Left ventricle myocardium inferior (tissue), 1 donor: ENCODE measurements at regions not wholly inside any gene's neighbourhood (a gene's known extent, or its start where the extent isn't known, plus 50 kb on each side); places are given as distances from the start of the nearest gene placed in this dataset.

Experiments used
- DNase-seq: peaks from one replicate; pipeline ENCODE4 v3.0.0-alpha.2; 2020
- H3K27ac ChIP-seq: fragments of 200-600 bp; replicated peaks from 2 replicates; pipeline ENCODE4 v1.8.0; 2021
- H3K27me3 ChIP-seq: fragments of 200-600 bp; 2 replicates; pipeline ENCODE4 v1.8.0; 2021; ENCODE audit warnings: low read depth
- H3K36me3 ChIP-seq: fragments of 200-600 bp; 2 replicates; pipeline ENCODE4 v1.8.0; 2021
- H3K4me1 ChIP-seq: fragments of 200-600 bp; 2 replicates; pipeline ENCODE4 v1.8.0; 2021
- H3K4me3 ChIP-seq: fragments of 200-600 bp; 2 replicates; pipeline ENCODE4 v1.8.0; 2021; ENCODE audit warnings: mild to moderate bottlenecking, moderate library complexity
- H3K9me3 ChIP-seq: fragments of 200-600 bp; replicated peaks from 2 replicates; pipeline ENCODE4 v1.8.0; 2021
- intact Hi-C: fragments of 100-400 bp; cut with micrococcal nuclease; formaldehyde crosslinking; loops from one replicate; pipeline ENCODE4 v1.11.0; 2022
- TF ChIP-seq, protein P1 (sequence below): fragments of 200-600 bp; IDR thresholded peaks from 2 replicates; pipeline ENCODE4 v1.8.0; 2021; ENCODE audit warnings: antibody characterized with exemption, mild to moderate bottlenecking, borderline replicate concordance
- donor health status: DM: no; HTN: yes; CAD: no; lungs with severe emphysema.

DNA sequence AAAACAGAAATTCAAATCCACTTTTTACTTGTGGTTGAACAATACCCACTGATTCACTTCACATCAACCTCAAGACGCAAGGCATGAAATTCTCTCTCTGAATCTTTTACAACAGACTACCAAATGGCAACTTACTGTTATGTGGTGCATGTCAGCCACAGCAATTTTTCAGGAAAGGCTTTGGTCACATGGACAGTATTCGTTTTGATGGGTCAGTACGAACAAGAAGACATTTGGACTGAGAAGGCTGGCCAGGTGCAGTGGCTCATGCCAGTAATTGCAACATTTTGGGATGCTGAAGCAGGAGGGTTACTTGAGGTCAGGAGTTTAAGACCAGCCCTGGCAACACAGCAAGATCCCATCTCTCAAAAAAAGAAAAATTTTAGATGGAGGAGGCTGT is 144.0 kb downstream of the SEC23A start:
- H3K27me3 ChIP-seq = no peaks in the 10 kb centered on the region
- no peaks in the 10 kb centered on the region for H3K9me3 ChIP-seq
- TF ChIP-seq, protein P1, sequence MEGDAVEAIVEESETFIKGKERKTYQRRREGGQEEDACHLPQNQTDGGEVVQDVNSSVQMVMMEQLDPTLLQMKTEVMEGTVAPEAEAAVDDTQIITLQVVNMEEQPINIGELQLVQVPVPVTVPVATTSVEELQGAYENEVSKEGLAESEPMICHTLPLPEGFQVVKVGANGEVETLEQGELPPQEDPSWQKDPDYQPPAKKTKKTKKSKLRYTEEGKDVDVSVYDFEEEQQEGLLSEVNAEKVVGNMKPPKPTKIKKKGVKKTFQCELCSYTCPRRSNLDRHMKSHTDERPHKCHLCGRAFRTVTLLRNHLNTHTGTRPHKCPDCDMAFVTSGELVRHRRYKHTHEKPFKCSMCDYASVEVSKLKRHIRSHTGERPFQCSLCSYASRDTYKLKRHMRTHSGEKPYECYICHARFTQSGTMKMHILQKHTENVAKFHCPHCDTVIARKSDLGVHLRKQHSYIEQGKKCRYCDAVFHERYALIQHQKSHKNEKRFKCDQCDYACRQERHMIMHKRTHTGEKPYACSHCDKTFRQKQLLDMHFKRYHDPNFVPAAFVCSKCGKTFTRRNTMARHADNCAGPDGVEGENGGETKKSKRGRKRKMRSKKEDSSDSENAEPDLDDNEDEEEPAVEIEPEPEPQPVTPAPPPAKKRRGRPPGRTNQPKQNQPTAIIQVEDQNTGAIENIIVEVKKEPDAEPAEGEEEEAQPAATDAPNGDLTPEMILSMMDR = no peak
- no peaks in the 10 kb centered on the region for H3K36me3 ChIP-seq
- DNase-seq = no peak
- intact Hi-C loops = no loop called here
- H3K4me3 ChIP-seq = no peak overlapping the region
- H3K4me1 ChIP-seq = peaks cover 4% of the 10 kb centered on the region
- H3K27ac ChIP-seq = no peak overlapping the region

DNA sequence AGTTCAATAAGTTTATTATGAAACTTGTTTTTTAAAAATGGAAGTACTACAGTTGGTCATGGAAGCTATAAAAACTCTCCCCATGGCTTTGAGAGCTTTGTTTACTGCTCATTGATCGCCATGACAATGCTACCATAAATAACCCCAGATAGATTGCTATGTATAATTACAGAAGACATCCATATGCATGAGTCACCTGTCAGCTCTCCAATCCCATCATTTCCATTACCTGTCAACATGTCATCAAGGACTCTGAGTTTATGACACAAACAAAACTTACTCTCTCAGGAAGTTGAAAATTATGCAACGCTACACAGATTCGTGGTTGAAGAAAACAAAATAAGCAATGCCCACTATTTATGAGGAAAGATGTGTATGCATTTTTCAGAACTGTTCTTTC is 144.4 kb downstream of the SEC23A start:
- TF ChIP-seq, protein P1 = no peak

DNA sequence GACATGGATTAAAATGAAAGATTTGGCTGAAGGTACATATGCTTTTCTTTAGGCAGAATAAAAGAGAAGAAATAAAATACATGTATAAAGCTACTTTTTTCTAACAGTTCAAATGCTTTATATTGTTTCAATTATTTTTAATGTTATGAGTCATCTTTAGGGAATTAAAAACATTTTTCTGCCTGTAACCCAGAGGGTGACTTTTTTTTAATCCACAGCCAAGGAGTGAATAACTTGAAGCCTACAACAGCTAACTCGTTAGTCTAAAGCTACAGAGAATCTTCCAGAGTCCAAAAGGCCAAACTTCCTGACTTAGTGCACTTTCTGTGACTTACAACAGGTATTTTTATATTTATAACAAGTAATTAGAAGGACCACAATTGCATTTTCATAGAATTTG is 151.6 kb downstream of the SEC23A start:
- H3K4me3 ChIP-seq = no peak overlapping the region
- H3K36me3 ChIP-seq = no peaks in the 10 kb centered on the region
- intact Hi-C loops = no loop called here
- H3K9me3 ChIP-seq = no peaks in the 10 kb centered on the region
- no peak for DNase-seq
- H3K27ac ChIP-seq = no peak overlapping the region
- no peaks in the 10 kb centered on the region for H3K4me1 ChIP-seq
- no peaks in the 10 kb centered on the region for H3K27me3 ChIP-seq
- TF ChIP-seq, protein P1 = no peak

More for the DNA sequence above, 144.4 kb downstream of the SEC23A start:
- Histone ChIP-seq H3K4me3 (no peak overlapping the region), H3K4me1 (peaks cover 4% of the 10 kb centered on the region), H3K36me3 (no peaks in the 10 kb centered on the region), H3K9me3 (no peaks in the 10 kb centered on the region), H3K27ac (no peak overlapping the region), H3K27me3 (no peaks in the 10 kb centered on the region)
- intact Hi-C loops = no loop called here
- no peak for DNase-seq

DNA sequence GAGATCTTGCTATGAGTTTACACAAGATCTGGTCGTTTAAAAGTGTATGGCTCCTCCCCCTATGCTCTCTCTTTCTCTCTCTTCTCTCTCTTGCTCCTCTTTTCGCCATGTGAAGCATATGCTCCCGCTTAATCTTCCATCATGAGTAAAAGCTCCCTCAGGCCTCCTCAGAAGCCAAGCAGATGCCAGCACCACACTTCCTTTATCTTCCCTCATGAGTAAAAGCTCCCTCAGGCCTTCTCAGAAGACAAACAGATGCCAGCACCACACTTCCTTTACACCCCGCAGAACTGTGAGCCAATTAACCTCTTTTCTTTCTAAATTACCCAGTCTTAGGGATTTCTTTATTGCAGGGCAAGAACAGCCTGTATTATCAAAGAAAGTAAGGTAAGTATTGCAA is 152.4 kb downstream of the SEC23A start:
- H3K4me3 ChIP-seq = no peak overlapping the region
- no peak overlapping the region for H3K27ac ChIP-seq
- TF ChIP-seq, protein P1 = no peak
- DNase-seq = no peak
- H3K36me3 ChIP-seq = no peaks in the 10 kb centered on the region
- H3K9me3 ChIP-seq = no peaks in the 10 kb centered on the region
- intact Hi-C loops = no loop called here
- H3K4me1 ChIP-seq = no peaks in the 10 kb centered on the region
- no peaks in the 10 kb centered on the region for H3K27me3 ChIP-seq

DNA sequence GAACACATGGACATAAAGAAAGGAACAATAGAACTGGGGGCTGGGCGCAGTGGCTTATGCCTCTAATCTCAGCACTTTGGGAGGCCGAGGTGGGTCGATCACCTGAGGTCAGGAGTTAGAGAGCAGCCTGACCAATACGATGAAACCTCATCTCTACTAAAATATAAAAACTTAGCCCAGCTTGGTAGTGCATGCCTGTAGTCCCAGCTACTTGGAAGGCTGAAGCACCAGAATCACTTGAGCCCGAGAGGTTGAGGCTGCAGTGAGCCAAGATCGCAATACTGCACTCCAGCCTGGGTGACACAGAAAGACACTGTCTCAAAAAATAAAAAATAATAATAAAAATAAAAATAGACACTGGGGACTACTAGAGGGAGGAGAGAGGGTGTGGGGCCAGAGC is 154.5 kb downstream of the SEC23A start:
- Histone ChIP-seq H3K27me3 (no peaks in the 10 kb centered on the region), H3K4me3 (no peak overlapping the region), H3K9me3 (no peaks in the 10 kb centered on the region), H3K27ac (no peak overlapping the region), H3K4me1 (no peaks in the 10 kb centered on the region), H3K36me3 (no peaks in the 10 kb centered on the region)
- DNase-seq = no peak
- TF ChIP-seq, protein P1 = no peak
- intact Hi-C loops = no loop called here

DNA sequence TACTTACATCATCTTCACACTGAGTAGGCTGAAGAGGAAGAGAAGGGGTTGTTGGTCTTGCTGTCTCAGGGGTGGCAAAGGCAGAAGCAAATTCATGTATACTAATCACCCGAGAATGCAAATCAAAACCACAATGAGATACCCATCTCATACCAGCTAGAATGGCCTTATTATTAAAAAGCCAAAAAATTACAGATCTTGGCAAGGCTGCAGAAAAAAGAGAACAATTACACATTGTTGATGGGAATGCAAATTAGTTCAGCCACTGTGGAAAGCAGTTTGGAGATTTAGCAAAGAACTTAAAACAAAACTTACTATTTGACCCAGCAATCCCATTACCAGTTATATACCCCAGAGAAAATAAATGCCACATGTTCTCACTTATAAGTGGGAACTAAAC is 154.9 kb downstream of the SEC23A start:
- intact Hi-C loops = no loop called here

More for the DNA sequence above, 154.9 kb downstream of the SEC23A start:
- no peaks in the 10 kb centered on the region for H3K36me3 ChIP-seq
- no peaks in the 10 kb centered on the region for H3K9me3 ChIP-seq
- H3K27me3 ChIP-seq = no peaks in the 10 kb centered on the region
- no peak for DNase-seq
- no peak overlapping the region for H3K4me3 ChIP-seq
- no peaks in the 10 kb centered on the region for H3K4me1 ChIP-seq
- H3K27ac ChIP-seq = no peak overlapping the region
- TF ChIP-seq, protein P1 = no peak
